Fibroblast of villous mesenchyme (primary cell): ENCODE measurements at regions not wholly inside any gene's neighbourhood (a gene's known extent, or its start where the extent isn't known, plus 50 kb on each side); places are given as distances from the start of the nearest gene placed in this dataset.
"Not testable (repeated sequence)": the region's sequence is repeated elsewhere in the genome, so short reads cannot be mapped to it uniquely, and the experiment has no call there.

ENCODE experiments used
- DNase-seq: peaks from one replicate; pipeline ENCODE4 v3.0.0-alpha.2; 2010; ENCODE audit warnings: low read depth
- H3K4me3 ChIP-seq: 2 replicates; pipeline ENCODE4 v1.5.1; 2011; ENCODE audit warnings: low read depth, mild to moderate bottlenecking, low read length
- TF ChIP-seq, protein P1 (sequence below): IDR thresholded peaks from 2 replicates; pipeline ENCODE4 v1.5.1; 2012; ENCODE audit warnings: low read depth, mild to moderate bottlenecking, low read length; ENCODE audit not compliant: insufficient read depth

DNA sequence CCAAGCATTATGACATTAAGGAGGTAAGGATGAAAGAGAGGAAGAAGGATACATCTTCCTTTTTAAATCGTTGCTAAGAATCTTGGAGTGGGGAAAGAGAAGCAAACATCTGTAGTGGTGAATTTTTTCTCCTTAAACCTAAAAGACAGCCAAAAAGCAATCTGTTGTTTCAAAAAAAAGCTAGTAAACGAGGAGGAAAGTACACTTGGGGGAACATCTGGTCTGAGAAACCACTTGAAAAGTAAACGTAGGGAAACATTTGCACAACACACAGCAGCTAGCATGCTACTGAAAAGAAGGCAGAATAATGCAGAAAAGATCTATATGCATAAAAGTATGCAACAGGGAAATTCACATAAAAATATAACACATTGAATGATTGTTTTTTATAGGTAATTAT lies 1485.6 kb downstream of the PCDH19 start:
- no peak overlapping the region for H3K4me3 ChIP-seq
- DNase-seq = no peak
- TF ChIP-seq, protein P1, sequence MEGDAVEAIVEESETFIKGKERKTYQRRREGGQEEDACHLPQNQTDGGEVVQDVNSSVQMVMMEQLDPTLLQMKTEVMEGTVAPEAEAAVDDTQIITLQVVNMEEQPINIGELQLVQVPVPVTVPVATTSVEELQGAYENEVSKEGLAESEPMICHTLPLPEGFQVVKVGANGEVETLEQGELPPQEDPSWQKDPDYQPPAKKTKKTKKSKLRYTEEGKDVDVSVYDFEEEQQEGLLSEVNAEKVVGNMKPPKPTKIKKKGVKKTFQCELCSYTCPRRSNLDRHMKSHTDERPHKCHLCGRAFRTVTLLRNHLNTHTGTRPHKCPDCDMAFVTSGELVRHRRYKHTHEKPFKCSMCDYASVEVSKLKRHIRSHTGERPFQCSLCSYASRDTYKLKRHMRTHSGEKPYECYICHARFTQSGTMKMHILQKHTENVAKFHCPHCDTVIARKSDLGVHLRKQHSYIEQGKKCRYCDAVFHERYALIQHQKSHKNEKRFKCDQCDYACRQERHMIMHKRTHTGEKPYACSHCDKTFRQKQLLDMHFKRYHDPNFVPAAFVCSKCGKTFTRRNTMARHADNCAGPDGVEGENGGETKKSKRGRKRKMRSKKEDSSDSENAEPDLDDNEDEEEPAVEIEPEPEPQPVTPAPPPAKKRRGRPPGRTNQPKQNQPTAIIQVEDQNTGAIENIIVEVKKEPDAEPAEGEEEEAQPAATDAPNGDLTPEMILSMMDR = no peak

DNA sequence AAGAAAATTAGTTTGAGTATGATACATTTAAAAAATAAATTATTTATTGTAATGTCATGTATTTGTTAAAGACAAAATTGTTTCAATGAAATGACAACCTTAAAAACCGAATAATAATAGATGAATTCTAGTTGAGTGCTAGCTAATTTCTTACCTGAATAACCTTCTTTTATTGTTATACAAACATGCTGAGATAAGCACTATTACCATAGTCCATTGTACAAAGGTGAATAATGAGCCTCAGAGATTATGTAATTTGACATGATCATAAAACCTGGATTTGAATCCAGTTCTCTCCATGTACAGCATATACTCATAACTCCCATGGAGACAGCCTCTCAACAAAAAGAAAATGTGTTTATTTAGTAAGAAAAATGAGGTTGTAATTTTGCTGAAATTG lies 1512.9 kb downstream of the PCDH19 start:
- TF ChIP-seq, protein P1 = no peak
- no peak for DNase-seq
- no peak overlapping the region for H3K4me3 ChIP-seq

DNA sequence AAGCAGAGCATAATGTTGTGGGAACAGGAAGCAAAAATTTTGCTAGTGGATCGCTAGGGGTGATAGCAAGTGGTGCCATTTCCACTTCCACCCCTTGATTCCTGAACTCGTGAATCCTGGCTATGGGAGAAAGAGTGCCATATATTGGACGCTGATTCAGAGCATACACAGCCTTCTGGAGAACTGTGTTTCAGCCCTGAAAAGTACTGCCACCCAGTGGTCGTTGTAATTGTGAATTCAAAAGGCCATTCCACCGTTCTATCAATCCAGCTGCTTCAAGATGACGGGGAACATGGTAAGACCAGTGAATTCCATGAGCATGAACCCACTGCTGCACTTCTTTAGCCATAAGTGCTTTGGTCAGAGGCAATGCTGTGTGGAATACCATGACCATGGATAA lies 1559.4 kb downstream of the PCDH19 start:
- not testable (repeated sequence) for H3K4me3 ChIP-seq, DNase-seq
